MCF 10A (cell line): ENCODE measurements at regions not wholly inside any gene's neighbourhood (a gene's known extent, or its start where the extent isn't known, plus 50 kb on each side); places are given as distances from the start of the nearest gene placed in this dataset.

Source experiments
- BruUV-seq: library from RNA; stranded (reverse); fragments of 400-500 nt; replicated peaks from 2 replicates; lab custom pipeline; 2021; lab: Mats Ljungman, UMichigan
- CTCF ChIA-PET: fragments of 300-600 bp; sonication (Branson Sonifier 250); formaldehyde crosslinking; extraction: SDS; loops from one replicate; lab custom pipeline; 2021; ENCODE audit warnings: antibody characterized with exemption, inconsistent platforms; lab: Yijun Ruan, JAX
- POLR2A ChIA-PET: fragments of 300-600, 350-650 bp; sonication (Branson Sonifier 250); formaldehyde crosslinking; extraction: SDS; loops from one replicate; lab custom pipeline; 2020; ENCODE audit warnings: antibody characterized with exemption, inconsistent platforms; lab: Yijun Ruan, JAX
- DNase-seq: peaks from one replicate; pipeline ENCODE4 v3.0.0-alpha.2; 2018; ENCODE audit not compliant: unreplicated experiment
- H3K27ac Mint-ChIP-seq: one replicate; pipeline ENCODE4 v1.8.0; 2022; ENCODE audit warnings: mild to moderate bottlenecking, low read depth, mixed read lengths; ENCODE audit not compliant: unreplicated experiment
- H3K27me3 Mint-ChIP-seq: one replicate; pipeline ENCODE4 v1.8.0; 2022; ENCODE audit warnings: mixed read lengths; ENCODE audit not compliant: insufficient read depth, unreplicated experiment
- H3K36me3 Mint-ChIP-seq: one replicate; pipeline ENCODE4 v1.8.0; 2022; ENCODE audit warnings: mild to moderate bottlenecking, moderate library complexity, mixed read lengths; ENCODE audit not compliant: insufficient read depth, unreplicated experiment
- H3K4me1 Mint-ChIP-seq: one replicate; pipeline ENCODE4 v1.8.0; 2022; ENCODE audit warnings: mixed read lengths; ENCODE audit not compliant: insufficient read depth, unreplicated experiment
- H3K4me3 Mint-ChIP-seq: one replicate; pipeline ENCODE4 v1.8.0; 2022; ENCODE audit warnings: mild to moderate bottlenecking, moderate library complexity, mixed read lengths; ENCODE audit not compliant: unreplicated experiment
- H3K9me3 Mint-ChIP-seq: one replicate; pipeline ENCODE4 v1.8.0; 2022; ENCODE audit warnings: mixed read lengths; ENCODE audit not compliant: unreplicated experiment
- intact Hi-C: fragments of 100-400 bp; cut with micrococcal nuclease; formaldehyde crosslinking; loops from 2 replicates; pipeline ENCODE4 v1.14.1; 2022
- TF ChIP-seq, protein P1 (sequence below): fragments of 200-600 bp; IDR thresholded peaks from one replicate; pipeline ENCODE4 v1.8.0; 2022; ENCODE audit warnings: antibody characterized with exemption, mild to moderate bottlenecking; ENCODE audit not compliant: unreplicated experiment

DNA sequence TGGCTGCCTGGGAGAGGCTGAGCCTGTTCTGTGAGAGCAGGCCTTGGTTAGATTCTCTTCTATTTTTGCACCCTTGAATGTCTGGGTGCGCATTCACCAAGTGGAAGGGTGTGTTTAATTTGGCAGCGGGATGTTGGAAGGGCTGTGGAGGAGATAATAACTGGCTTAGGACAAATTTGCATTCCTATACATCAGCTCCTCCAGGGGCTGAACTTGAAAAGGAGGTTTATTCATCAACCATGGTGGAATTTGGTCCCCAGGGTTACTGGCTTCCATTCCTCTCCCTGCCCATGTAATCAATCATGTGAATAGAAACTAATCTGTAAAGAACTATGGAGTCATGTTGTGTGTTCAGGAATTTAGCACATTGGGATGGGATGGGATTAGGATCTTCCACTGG, 100.2 kb upstream of the FOXF1 start:
- ChIA-PET POLR2A (no interaction called here), CTCF (interaction anchor here (1.1 kb wide), 1 partner anchor 107 kb away, joined by 3 read pairs; no protein-coding TSS in a partner anchor)
- peaks cover 46% of the 10 kb centered on the region for H3K27me3 Mint-ChIP-seq
- H3K9me3 Mint-ChIP-seq, result peaks cover 11% of the 10 kb centered on the region
- intact Hi-C loops, result no loop called here
- DNase-seq, result no peak
- no TSS peak for BruUV-seq
- no peak overlapping the region for H3K27ac Mint-ChIP-seq
- H3K4me1 Mint-ChIP-seq, result no peaks in the 10 kb centered on the region
- no peak overlapping the region for H3K4me3 Mint-ChIP-seq
- TF ChIP-seq, protein P1, sequence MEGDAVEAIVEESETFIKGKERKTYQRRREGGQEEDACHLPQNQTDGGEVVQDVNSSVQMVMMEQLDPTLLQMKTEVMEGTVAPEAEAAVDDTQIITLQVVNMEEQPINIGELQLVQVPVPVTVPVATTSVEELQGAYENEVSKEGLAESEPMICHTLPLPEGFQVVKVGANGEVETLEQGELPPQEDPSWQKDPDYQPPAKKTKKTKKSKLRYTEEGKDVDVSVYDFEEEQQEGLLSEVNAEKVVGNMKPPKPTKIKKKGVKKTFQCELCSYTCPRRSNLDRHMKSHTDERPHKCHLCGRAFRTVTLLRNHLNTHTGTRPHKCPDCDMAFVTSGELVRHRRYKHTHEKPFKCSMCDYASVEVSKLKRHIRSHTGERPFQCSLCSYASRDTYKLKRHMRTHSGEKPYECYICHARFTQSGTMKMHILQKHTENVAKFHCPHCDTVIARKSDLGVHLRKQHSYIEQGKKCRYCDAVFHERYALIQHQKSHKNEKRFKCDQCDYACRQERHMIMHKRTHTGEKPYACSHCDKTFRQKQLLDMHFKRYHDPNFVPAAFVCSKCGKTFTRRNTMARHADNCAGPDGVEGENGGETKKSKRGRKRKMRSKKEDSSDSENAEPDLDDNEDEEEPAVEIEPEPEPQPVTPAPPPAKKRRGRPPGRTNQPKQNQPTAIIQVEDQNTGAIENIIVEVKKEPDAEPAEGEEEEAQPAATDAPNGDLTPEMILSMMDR, result no peak
- H3K36me3 Mint-ChIP-seq, result no peaks in the 10 kb centered on the region

DNA sequence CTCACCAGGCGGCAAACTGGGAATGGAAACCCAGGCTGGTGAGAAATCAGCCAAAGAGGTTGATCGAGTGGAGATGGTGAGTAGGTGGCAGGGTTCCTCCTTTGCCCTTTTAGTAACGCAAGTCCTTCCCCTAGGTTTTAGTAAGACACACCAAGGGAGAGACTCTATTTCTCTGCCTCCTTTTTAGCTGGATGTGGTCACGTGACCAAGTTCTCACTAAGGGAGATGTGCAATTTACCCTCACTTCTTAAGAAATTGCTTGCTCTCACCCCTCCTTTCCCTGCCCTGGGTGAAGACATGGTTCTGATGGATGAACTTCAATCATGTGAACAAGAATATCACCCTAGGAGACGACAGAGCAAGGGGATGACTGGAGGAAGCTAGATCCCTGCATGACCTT, 99.8 kb upstream of the FOXF1 start:
- TF ChIP-seq, protein P1, result no peak
- peaks cover 46% of the 10 kb centered on the region for H3K27me3 Mint-ChIP-seq
- DNase-seq, result no peak
- POLR2A ChIA-PET, result no interaction called here
- BruUV-seq, result no TSS peak
- CTCF ChIA-PET, result interaction anchor here (1.1 kb wide), 1 partner anchor 107 kb away, joined by 3 read pairs; no protein-coding TSS in a partner anchor
- H3K4me3 Mint-ChIP-seq, result no peak overlapping the region
- H3K9me3 Mint-ChIP-seq, result peaks cover 11% of the 10 kb centered on the region
- H3K27ac Mint-ChIP-seq, result no peak overlapping the region
- intact Hi-C loops, result no loop called here
- no peaks in the 10 kb centered on the region for H3K4me1 Mint-ChIP-seq
- no peaks in the 10 kb centered on the region for H3K36me3 Mint-ChIP-seq

DNA sequence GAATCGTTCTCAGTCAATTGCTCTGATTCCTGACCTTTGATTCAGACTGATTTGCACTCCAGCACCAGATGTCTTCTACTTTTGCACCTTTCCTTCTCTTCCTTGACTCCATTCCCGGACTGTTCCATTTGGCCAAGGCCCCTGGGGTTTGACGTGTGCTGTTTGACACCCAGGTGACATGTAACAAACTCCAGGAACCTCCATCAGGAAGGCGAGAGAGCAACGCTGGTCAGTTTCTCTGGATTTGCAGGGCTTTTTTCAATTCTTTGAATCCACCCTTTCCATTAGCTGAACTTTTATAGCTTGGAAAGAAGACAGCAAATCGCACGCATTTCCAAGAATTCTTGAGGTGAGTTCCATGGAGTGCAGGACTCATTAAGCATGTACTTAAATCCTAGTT, 98.4 kb upstream of the FOXF1 start:
- H3K27ac Mint-ChIP-seq, result no peak overlapping the region
- peaks cover 50% of the 10 kb centered on the region for H3K27me3 Mint-ChIP-seq
- H3K36me3 Mint-ChIP-seq, result no peaks in the 10 kb centered on the region
- intact Hi-C loops, result no loop called here
- BruUV-seq, result no TSS peak
- H3K9me3 Mint-ChIP-seq, result peaks cover 11% of the 10 kb centered on the region
- H3K4me3 Mint-ChIP-seq, result no peak overlapping the region
- TF ChIP-seq, protein P1, result no peak
- H3K4me1 Mint-ChIP-seq, result no peaks in the 10 kb centered on the region
- ChIA-PET CTCF (interaction anchor here (0.5 kb wide), 1 partner anchor 11 kb away, joined by 3 read pairs; no protein-coding TSS in a partner anchor), POLR2A (no interaction called here)
- DNase-seq, result no peak

DNA sequence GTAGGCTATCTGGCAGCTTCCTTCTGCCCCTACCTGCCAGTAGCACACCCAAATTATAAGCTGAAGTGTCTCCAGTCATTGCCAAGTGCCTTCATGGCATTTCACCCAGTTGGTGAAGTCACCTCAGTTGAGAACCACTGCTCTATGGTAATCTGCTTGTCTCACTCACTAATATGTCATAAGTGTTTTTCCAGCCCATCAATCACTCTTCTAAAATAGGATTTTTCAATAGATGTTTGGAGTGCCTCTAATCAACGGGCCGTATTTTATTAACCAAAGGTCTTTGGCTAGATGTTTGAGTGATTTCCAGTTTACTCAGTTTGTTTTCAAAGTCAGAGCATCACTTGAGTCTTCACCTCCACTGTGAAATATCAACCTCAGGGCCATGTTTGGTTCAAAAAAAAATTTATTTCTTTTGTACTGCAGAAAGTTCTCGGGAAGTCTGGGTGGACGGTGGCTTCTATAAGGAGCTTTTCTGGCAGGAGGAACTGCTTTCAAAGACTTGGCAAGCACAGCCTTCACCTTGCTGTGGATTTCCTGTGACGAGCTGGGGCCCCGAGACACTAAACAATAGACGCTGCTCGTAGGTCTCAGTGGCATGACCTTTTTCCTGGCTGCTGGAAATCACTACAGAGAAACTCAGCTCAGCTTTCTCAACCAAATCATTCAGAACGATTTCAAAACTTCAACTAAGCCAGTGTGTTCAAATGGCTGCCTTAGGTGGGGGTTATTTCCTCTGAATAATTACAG, 95.2 kb upstream of the FOXF1 start:
- CTCF ChIA-PET, result interaction anchor here (0.6 kb wide), 1 partner anchor 1342 kb away, joined by 3 read pairs; no protein-coding TSS in a partner anchor
- peaks cover 48% of the 10 kb centered on the region for H3K27me3 Mint-ChIP-seq
- POLR2A ChIA-PET, result no interaction called here

More for the DNA sequence above, 95.2 kb upstream of the FOXF1 start:
- H3K9me3 Mint-ChIP-seq, result peaks cover 11% of the 10 kb centered on the region
- H3K4me3 Mint-ChIP-seq, result no peak overlapping the region
- no peaks in the 10 kb centered on the region for H3K36me3 Mint-ChIP-seq
- no peaks in the 10 kb centered on the region for H3K4me1 Mint-ChIP-seq
- no TSS peak for BruUV-seq
- TF ChIP-seq, protein P1, result no peak
- intact Hi-C loops, result no loop called here
- no peak for DNase-seq
- H3K27ac Mint-ChIP-seq, result no peak overlapping the region
